ENCODE measurements at regions not wholly inside any gene's neighbourhood (a gene's known extent, or its start where the extent isn't known, plus 50 kb on each side); places are given as distances from the start of the nearest gene placed in this dataset.

GRCh38 chr20:59387891-59388290 lies 87.5 kb downstream of the EDN3 start:
- H3K36me3 ChIP-seq (ENCODE audit: control insufficient read depth, insufficient read depth, low read length): no peaks in the 10 kb centered on the region
- H3K4me3 ChIP-seq (ENCODE audit: low read depth, low read length): no peak overlapping the region
- H3K4me1 ChIP-seq (ENCODE audit: control insufficient read depth, insufficient read depth, low read length): peaks cover 4% of the 10 kb centered on the region; the same call in 1 of the 2 replicates
- no peaks in the 10 kb centered on the region for H3K9me3 ChIP-seq (ENCODE audit: control insufficient read depth, insufficient read depth, low read length)
- no peak overlapping the region for H3K9ac ChIP-seq (ENCODE audit: low read depth, low read length)
- no peaks in the 10 kb centered on the region; the same call in 1 of the 2 replicates for H3K27me3 ChIP-seq (ENCODE audit: control insufficient read depth, insufficient read depth, low read length)
- no peak overlapping the region for H3K27ac ChIP-seq (ENCODE audit: low read depth, low read length)

GRCh38 chr20:59388402-59388801 lies 88.0 kb downstream of the EDN3 start:
- no peaks in the 10 kb centered on the region for H3K9me3 ChIP-seq (ENCODE audit: control insufficient read depth, insufficient read depth, low read length)
- no peak overlapping the region for H3K4me3 ChIP-seq (ENCODE audit: low read depth, low read length)
- H3K36me3 ChIP-seq (ENCODE audit: control insufficient read depth, insufficient read depth, low read length): no peaks in the 10 kb centered on the region
- H3K9ac ChIP-seq (ENCODE audit: low read depth, low read length): no peak overlapping the region
- no peak overlapping the region for H3K27ac ChIP-seq (ENCODE audit: low read depth, low read length)
- H3K4me1 ChIP-seq (ENCODE audit: control insufficient read depth, insufficient read depth, low read length): peaks cover 4% of the 10 kb centered on the region; the same call in 1 of the 2 replicates
- no peaks in the 10 kb centered on the region; the same call in 1 of the 2 replicates for H3K27me3 ChIP-seq (ENCODE audit: control insufficient read depth, insufficient read depth, low read length)

- no peak overlapping the region for H3K9ac ChIP-seq (ENCODE audit: low read depth, low read length)
- H3K27me3 ChIP-seq (ENCODE audit: control insufficient read depth, insufficient read depth, low read length): no peaks in the 10 kb centered on the region; the same call in 1 of the 2 replicates
- H3K27ac ChIP-seq (ENCODE audit: low read depth, low read length): no peak overlapping the region
- H3K4me1 ChIP-seq (ENCODE audit: control insufficient read depth, insufficient read depth, low read length): peaks cover 4% of the 10 kb centered on the region; the same call in 1 of the 2 replicates
- H3K36me3 ChIP-seq (ENCODE audit: control insufficient read depth, insufficient read depth, low read length): no peaks in the 10 kb centered on the region
- H3K9me3 ChIP-seq (ENCODE audit: control insufficient read depth, insufficient read depth, low read length): no peaks in the 10 kb centered on the region
- H3K4me3 ChIP-seq (ENCODE audit: low read depth, low read length): no peak overlapping the region
Measured at GRCh38 chr20:59390437-59390836, 90.0 kb downstream of the EDN3 start.

GRCh38 chr20:59391975-59392374 lies 91.6 kb downstream of the EDN3 start:
- no peak overlapping the region for H3K27ac ChIP-seq (ENCODE audit: low read depth, low read length)
- H3K4me3 ChIP-seq (ENCODE audit: low read depth, low read length): no peak overlapping the region
- no peaks in the 10 kb centered on the region for H3K36me3 ChIP-seq (ENCODE audit: control insufficient read depth, insufficient read depth, low read length)
- H3K27me3 ChIP-seq (ENCODE audit: control insufficient read depth, insufficient read depth, low read length): no peaks in the 10 kb centered on the region
- no peak overlapping the region for H3K9ac ChIP-seq (ENCODE audit: low read depth, low read length)
- no peaks in the 10 kb centered on the region for H3K9me3 ChIP-seq (ENCODE audit: control insufficient read depth, insufficient read depth, low read length)
- no peaks in the 10 kb centered on the region for H3K4me1 ChIP-seq (ENCODE audit: control insufficient read depth, insufficient read depth, low read length)

- Histone ChIP-seq H3K27ac (ENCODE audit: low read depth, low read length) (no peak overlapping the region), H3K4me1 (ENCODE audit: control insufficient read depth, insufficient read depth, low read length) (no peaks in the 10 kb centered on the region), H3K9ac (ENCODE audit: low read depth, low read length) (no peak overlapping the region), H3K36me3 (ENCODE audit: control insufficient read depth, insufficient read depth, low read length) (no peaks in the 10 kb centered on the region), H3K4me3 (ENCODE audit: low read depth, low read length) (no peak overlapping the region), H3K27me3 (ENCODE audit: control insufficient read depth, insufficient read depth, low read length) (no peaks in the 10 kb centered on the region), H3K9me3 (ENCODE audit: control insufficient read depth, insufficient read depth, low read length) (no peaks in the 10 kb centered on the region)
Measured at GRCh38 chr20:59392736-59393135, 92.3 kb downstream of the EDN3 start.

GRCh38 chr20:59393142-59393541 lies 92.7 kb downstream of the EDN3 start:
- Histone ChIP-seq H3K36me3 (ENCODE audit: control insufficient read depth, insufficient read depth, low read length) (no peaks in the 10 kb centered on the region), H3K27me3 (ENCODE audit: control insufficient read depth, insufficient read depth, low read length) (no peaks in the 10 kb centered on the region), H3K4me3 (ENCODE audit: low read depth, low read length) (no peak overlapping the region), H3K9ac (ENCODE audit: low read depth, low read length) (no peak overlapping the region), H3K4me1 (ENCODE audit: control insufficient read depth, insufficient read depth, low read length) (no peaks in the 10 kb centered on the region), H3K27ac (ENCODE audit: low read depth, low read length) (no peak overlapping the region), H3K9me3 (ENCODE audit: control insufficient read depth, insufficient read depth, low read length) (no peaks in the 10 kb centered on the region)

GRCh38 chr20:59395729-59396128 lies 95.3 kb downstream of the EDN3 start:
- no peak overlapping the region for H3K4me3 ChIP-seq (ENCODE audit: low read depth, low read length)
- H3K27me3 ChIP-seq (ENCODE audit: control insufficient read depth, insufficient read depth, low read length): no peaks in the 10 kb centered on the region
- no peak overlapping the region for H3K27ac ChIP-seq (ENCODE audit: low read depth, low read length)
- H3K9me3 ChIP-seq (ENCODE audit: control insufficient read depth, insufficient read depth, low read length): no peaks in the 10 kb centered on the region
- H3K9ac ChIP-seq (ENCODE audit: low read depth, low read length): no peak overlapping the region
- no peaks in the 10 kb centered on the region for H3K36me3 ChIP-seq (ENCODE audit: control insufficient read depth, insufficient read depth, low read length)
- H3K4me1 ChIP-seq (ENCODE audit: control insufficient read depth, insufficient read depth, low read length): no peaks in the 10 kb centered on the region

- peaks cover 6% of the 10 kb centered on the region; the same call in 1 of the 2 replicates for H3K4me1 ChIP-seq (ENCODE audit: control insufficient read depth, insufficient read depth, low read length)
- H3K36me3 ChIP-seq (ENCODE audit: control insufficient read depth, insufficient read depth, low read length): no peaks in the 10 kb centered on the region
- H3K27ac ChIP-seq (ENCODE audit: low read depth, low read length): no peak overlapping the region
- no peak overlapping the region for H3K4me3 ChIP-seq (ENCODE audit: low read depth, low read length)
- peaks cover 18% of the 10 kb centered on the region for H3K27me3 ChIP-seq (ENCODE audit: control insufficient read depth, insufficient read depth, low read length)
- no peaks in the 10 kb centered on the region for H3K9me3 ChIP-seq (ENCODE audit: control insufficient read depth, insufficient read depth, low read length)
- no peak overlapping the region for H3K9ac ChIP-seq (ENCODE audit: low read depth, low read length)
Measured at GRCh38 chr20:59398537-59399205, 98.3 kb downstream of the EDN3 start.

GRCh38 chr20:59399426-59400099 lies 99.2 kb downstream of the EDN3 start:
- peaks cover 25% of the 10 kb centered on the region for H3K27me3 ChIP-seq (ENCODE audit: control insufficient read depth, insufficient read depth, low read length)

GRCh38 chr20:59400708-59401107 lies 100.3 kb downstream of the EDN3 start:
- Histone ChIP-seq H3K4me1 (ENCODE audit: control insufficient read depth, insufficient read depth, low read length) (peaks cover 11% of the 10 kb centered on the region; the same call in 1 of the 2 replicates), H3K9ac (ENCODE audit: low read depth, low read length) (no peak overlapping the region), H3K27ac (ENCODE audit: low read depth, low read length) (no peak overlapping the region), H3K9me3 (ENCODE audit: control insufficient read depth, insufficient read depth, low read length) (no peaks in the 10 kb centered on the region), H3K4me3 (ENCODE audit: low read depth, low read length) (no peak overlapping the region), H3K27me3 (ENCODE audit: control insufficient read depth, insufficient read depth, low read length) (peaks cover 27% of the 10 kb centered on the region), H3K36me3 (ENCODE audit: control insufficient read depth, insufficient read depth, low read length) (no peaks in the 10 kb centered on the region)

More at GRCh38 chr20:59399426-59400099, 99.2 kb downstream of the EDN3 start:
- Histone ChIP-seq H3K27ac (ENCODE audit: low read depth, low read length) (no peak overlapping the region), H3K4me3 (ENCODE audit: low read depth, low read length) (no peak overlapping the region), H3K36me3 (ENCODE audit: control insufficient read depth, insufficient read depth, low read length) (no peaks in the 10 kb centered on the region), H3K9ac (ENCODE audit: low read depth, low read length) (no peak overlapping the region), H3K4me1 (ENCODE audit: control insufficient read depth, insufficient read depth, low read length) (peaks cover 11% of the 10 kb centered on the region; the same call in 1 of the 2 replicates), H3K9me3 (ENCODE audit: control insufficient read depth, insufficient read depth, low read length) (no peaks in the 10 kb centered on the region)

GRCh38 chr20:59402681-59403080 lies 102.3 kb downstream of the EDN3 start:
- Histone ChIP-seq H3K9ac (ENCODE audit: low read depth, low read length) (no peak overlapping the region), H3K27ac (ENCODE audit: low read depth, low read length) (no peak overlapping the region), H3K4me3 (ENCODE audit: low read depth, low read length) (peak overlapping the region; percentile 72; the same call in 1 of the 2 replicates), H3K27me3 (ENCODE audit: control insufficient read depth, insufficient read depth, low read length) (peaks cover 27% of the 10 kb centered on the region), H3K4me1 (ENCODE audit: control insufficient read depth, insufficient read depth, low read length) (peaks cover 11% of the 10 kb centered on the region; the same call in 1 of the 2 replicates), H3K9me3 (ENCODE audit: control insufficient read depth, insufficient read depth, low read length) (no peaks in the 10 kb centered on the region), H3K36me3 (ENCODE audit: control insufficient read depth, insufficient read depth, low read length) (no peaks in the 10 kb centered on the region)
